ENCODE measurements at regions not wholly inside any gene's neighbourhood (a gene's known extent, or its start where the extent isn't known, plus 50 kb on each side); places are given as distances from the start of the nearest gene placed in this dataset.

GRCh38 chr11:134663506-134664313 is 251.7 kb upstream of the B3GAT1 start:
- DNase-seq (ENCODE audit: low read depth): no peak
- no peak for TF ChIP-seq CTCF (conservative IDR thresholded peaks at IDR 0.05; ENCODE audit: low read depth, low read length)
- H3K4me3 ChIP-seq (ENCODE audit: low read length): no peak overlapping the region

DNA sequence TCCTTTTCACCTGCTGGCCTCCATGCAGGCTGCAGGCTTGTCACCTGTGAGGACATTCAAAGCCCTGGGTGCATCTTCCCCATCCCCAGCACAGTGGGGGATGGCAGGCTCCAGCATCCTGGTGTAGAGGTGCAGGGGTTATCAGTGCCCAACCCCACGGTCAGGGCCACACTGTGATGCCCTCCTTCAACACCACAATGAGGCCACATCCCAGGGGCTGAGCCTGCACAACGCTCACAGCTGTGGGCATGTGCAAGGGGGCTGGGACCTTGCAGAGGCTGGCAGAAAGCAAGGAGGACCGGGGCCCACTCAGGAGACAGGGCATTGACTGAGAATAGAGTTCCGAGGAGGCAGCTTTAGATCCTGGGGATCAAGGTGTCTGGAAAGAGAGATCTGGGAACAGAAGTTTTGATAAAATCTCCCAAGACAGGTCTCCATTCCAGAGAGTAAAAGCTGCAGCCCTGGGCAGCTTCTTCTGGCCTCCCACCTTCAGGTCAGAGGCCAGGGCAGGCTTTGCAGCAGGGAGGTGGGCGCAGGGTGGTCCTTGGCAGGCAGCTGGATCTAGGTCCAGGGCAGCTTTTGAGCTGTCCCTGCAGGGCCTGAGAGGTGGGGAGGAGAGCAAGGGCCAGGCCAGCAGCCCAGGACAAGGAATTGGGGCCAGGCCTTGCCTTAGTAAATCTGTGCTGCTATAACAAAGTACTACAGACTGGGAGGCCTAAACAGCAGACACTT is 250.8 kb upstream of the B3GAT1 start:
- DNase-seq (ENCODE audit: low read depth): no peak
- H3K4me3 ChIP-seq (ENCODE audit: low read length): no peak overlapping the region
- TF ChIP-seq CTCF (conservative IDR thresholded peaks at IDR 0.05; ENCODE audit: low read depth, low read length): no peak

DNA sequence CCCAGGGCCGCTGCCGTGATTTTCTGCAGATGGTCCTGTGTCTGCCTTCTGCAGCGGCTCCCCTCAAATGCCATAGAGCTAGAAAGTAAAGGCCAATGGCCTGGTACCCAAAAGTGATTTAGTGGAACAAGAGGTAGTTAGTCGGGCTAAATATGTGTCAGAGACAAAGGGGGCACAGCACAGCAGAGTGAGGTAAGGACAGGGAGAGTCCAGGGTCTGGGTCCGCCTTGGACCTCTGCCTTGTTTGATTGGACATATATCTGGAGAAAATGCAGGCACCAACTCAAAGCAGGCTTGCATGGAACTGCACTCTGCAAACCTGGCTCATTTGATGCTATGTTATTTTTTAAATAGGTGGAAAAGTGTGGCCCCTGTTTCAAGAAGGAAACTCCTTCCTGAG is 249.6 kb upstream of the B3GAT1 start:
- no peak overlapping the region for H3K4me3 ChIP-seq (ENCODE audit: low read length)
- no peak for TF ChIP-seq CTCF (conservative IDR thresholded peaks at IDR 0.05; ENCODE audit: low read depth, low read length)
- no peak for DNase-seq (ENCODE audit: low read depth)

- no peak for DNase-seq (ENCODE audit: low read depth)
- no peak for TF ChIP-seq CTCF (conservative IDR thresholded peaks at IDR 0.05; ENCODE audit: low read depth, low read length)
- no peak overlapping the region for H3K4me3 ChIP-seq (ENCODE audit: low read length)
Observed at GRCh38 chr11:134660416-134660815, 248.4 kb upstream of the B3GAT1 start.

GRCh38 chr11:134659882-134660281 is 247.8 kb upstream of the B3GAT1 start:
- no peak for DNase-seq (ENCODE audit: low read depth)
- TF ChIP-seq CTCF (conservative IDR thresholded peaks at IDR 0.05; ENCODE audit: low read depth, low read length): no peak

GRCh38 chr11:134658481-134659225 is 246.6 kb upstream of the B3GAT1 start:
- no peak for TF ChIP-seq CTCF (conservative IDR thresholded peaks at IDR 0.05; ENCODE audit: low read depth, low read length)
- DNase-seq (ENCODE audit: low read depth): no peak
- no peak overlapping the region for H3K4me3 ChIP-seq (ENCODE audit: low read length)

More at GRCh38 chr11:134659882-134660281, 247.8 kb upstream of the B3GAT1 start:
- no peak overlapping the region for H3K4me3 ChIP-seq (ENCODE audit: low read length)
